HG02981 (cell line): ENCODE measurements at regions not wholly inside any gene's neighbourhood (a gene's known extent, or its start where the extent isn't known, plus 50 kb on each side); places are given as distances from the start of the nearest gene placed in this dataset.
A peak's percentile ranks its signal among the peaks of the same experiment; 100 is the strongest.

Experiments used
- ATAC-seq: cut with Tn5 transposase; IDR thresholded peaks from one replicate; pipeline ENCODE4 v1.9.1; 2021; ENCODE audit warnings: mild to moderate bottlenecking, moderate library complexity; ENCODE audit not compliant: unreplicated experiment

- no peak for ATAC-seq
Measured at GRCh38 chr13:50345804-50346203, 330.6 kb downstream of the KCNRG start.

- no peak for ATAC-seq
Measured at GRCh38 chr13:50348371-50348770, 333.1 kb downstream of the KCNRG start.

- no peak for ATAC-seq
Measured at GRCh38 chr13:50352720-50353480, 337.7 kb downstream of the KCNRG start.

- ATAC-seq: no peak
Measured at GRCh38 chr13:50353651-50354415, 338.6 kb downstream of the KCNRG start.

GRCh38 chr13:50355797-50356196 lies 340.6 kb downstream of the KCNRG start:
- ATAC-seq: peak; percentile 58

- no peak for ATAC-seq
Measured at GRCh38 chr13:50357136-50357535, 341.9 kb downstream of the KCNRG start.

- ATAC-seq: no peak
Measured at GRCh38 chr13:50357586-50358118, 342.4 kb downstream of the KCNRG start.

GRCh38 chr13:50358231-50359040 lies 343.2 kb downstream of the KCNRG start:
- ATAC-seq: no peak

GRCh38 chr13:50359041-50359367 lies 343.8 kb downstream of the KCNRG start:
- no peak for ATAC-seq

GRCh38 chr13:50359779-50360178 lies 344.5 kb downstream of the KCNRG start:
- no peak for ATAC-seq

GRCh38 chr13:50360637-50361036 lies 345.4 kb downstream of the KCNRG start:
- ATAC-seq: no peak

GRCh38 chr13:50361282-50361681 lies 346.0 kb downstream of the KCNRG start:
- no peak for ATAC-seq

GRCh38 chr13:50365408-50366391 lies 350.5 kb downstream of the KCNRG start:
- ATAC-seq: peak; percentile 52

GRCh38 chr13:50366488-50367174 lies 351.4 kb downstream of the KCNRG start:
- ATAC-seq: peak; percentile 62

- no peak for ATAC-seq
Measured at GRCh38 chr13:50369646-50370045, 354.4 kb downstream of the KCNRG start.

- peak; percentile 49 for ATAC-seq
Measured at GRCh38 chr13:50370303-50370950, 355.2 kb downstream of the KCNRG start.

GRCh38 chr13:50374517-50374916 lies 359.3 kb downstream of the KCNRG start:
- ATAC-seq: no peak

GRCh38 chr13:50375792-50376191 lies 360.5 kb downstream of the KCNRG start:
- ATAC-seq: no peak
